ENCODE measurements at regions not wholly inside any gene's neighbourhood (a gene's known extent, or its start where the extent isn't known, plus 50 kb on each side); places are given as distances from the start of the nearest gene placed in this dataset.

DNA sequence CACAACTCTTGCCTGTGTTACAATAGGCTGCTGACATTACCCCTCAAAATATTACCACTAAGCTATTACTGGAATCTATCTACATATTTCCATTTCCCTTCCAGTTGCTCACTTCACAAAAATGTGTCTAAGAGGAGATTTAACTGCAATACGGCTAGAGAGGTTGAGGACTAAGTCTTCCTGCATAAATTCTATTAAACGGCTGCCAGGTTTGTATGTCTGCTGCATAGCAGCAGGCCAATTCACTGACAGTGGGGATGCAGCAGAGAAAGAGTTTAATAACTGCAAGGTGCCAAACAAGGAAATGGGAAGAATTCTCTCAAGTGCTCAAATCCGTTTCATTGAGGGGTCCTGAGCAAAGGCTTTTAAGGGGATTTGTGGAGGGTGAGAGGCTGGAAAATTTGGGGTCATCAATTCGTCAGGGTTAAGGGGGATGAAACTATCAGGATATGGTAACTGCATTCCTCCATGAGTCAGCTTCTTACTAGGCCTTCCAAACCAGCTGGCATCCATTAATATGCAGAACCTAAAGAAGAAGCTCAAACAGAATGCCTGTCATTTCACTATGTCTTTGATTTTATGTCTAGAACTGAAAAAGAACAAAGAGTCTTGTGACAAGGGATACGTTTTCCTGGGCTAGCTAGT is 675.6 kb downstream of the TBL1XR1 start:
- H3K4me3 ChIP-seq, result no peak overlapping the region
- no peaks in the 10 kb centered on the region for H3K27me3 ChIP-seq
- no peak overlapping the region for H3K27ac ChIP-seq
- WGBS, 4 donors, result 67 to 72% (median 69%) methylated on average over 5 of the region's 5 CpGs
- intact Hi-C loops (cut with DNase I), result no loop called here
- no peak for DNase-seq
- no peak for TF ChIP-seq POLR2A (IDR thresholded peaks at IDR 0.05)
- H3K36me3 ChIP-seq (replicated peaks in 1 of 2), result no peaks in the 10 kb centered on the region
- H3K9me3 ChIP-seq (replicated peaks in 1 of 3), result no peaks in the 10 kb centered on the region
- H3K4me1 ChIP-seq (replicated peaks in 1 of 2), result no peaks in the 10 kb centered on the region

DNA sequence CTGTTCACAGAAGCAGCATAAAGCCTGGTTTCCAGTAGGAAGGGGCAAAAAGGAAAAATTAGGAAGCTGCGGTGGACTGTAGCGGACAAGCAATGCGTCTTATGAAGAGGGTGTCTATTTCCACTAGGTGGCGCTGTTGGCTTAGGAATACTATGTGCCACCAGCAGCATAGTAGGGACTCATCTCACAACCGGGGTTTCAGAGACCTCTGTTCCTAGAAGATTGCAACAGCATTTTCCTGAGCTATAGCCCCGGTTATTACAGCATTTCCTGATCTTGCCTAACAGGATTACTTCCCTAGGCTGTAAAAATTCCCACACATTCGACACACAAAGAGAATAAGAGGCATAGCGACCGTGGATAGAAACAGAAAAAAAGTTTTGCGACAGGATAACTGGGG is 683.0 kb downstream of the TBL1XR1 start:
- H3K36me3 ChIP-seq (replicated peaks in 1 of 2), result no peaks in the 10 kb centered on the region
- no peak overlapping the region for H3K4me3 ChIP-seq
- H3K27ac ChIP-seq, result no peak overlapping the region
- WGBS, 4 donors, result 61 to 67% (median 64%) methylated on average over 10 of the region's 10 CpGs
- intact Hi-C loops (cut with DNase I), result no loop called here
- no peaks in the 10 kb centered on the region for H3K4me1 ChIP-seq (replicated peaks in 1 of 2)
- H3K27me3 ChIP-seq, result no peaks in the 10 kb centered on the region
- TF ChIP-seq POLR2A (IDR thresholded peaks at IDR 0.05), result no peak
- TF ChIP-seq, protein P1, sequence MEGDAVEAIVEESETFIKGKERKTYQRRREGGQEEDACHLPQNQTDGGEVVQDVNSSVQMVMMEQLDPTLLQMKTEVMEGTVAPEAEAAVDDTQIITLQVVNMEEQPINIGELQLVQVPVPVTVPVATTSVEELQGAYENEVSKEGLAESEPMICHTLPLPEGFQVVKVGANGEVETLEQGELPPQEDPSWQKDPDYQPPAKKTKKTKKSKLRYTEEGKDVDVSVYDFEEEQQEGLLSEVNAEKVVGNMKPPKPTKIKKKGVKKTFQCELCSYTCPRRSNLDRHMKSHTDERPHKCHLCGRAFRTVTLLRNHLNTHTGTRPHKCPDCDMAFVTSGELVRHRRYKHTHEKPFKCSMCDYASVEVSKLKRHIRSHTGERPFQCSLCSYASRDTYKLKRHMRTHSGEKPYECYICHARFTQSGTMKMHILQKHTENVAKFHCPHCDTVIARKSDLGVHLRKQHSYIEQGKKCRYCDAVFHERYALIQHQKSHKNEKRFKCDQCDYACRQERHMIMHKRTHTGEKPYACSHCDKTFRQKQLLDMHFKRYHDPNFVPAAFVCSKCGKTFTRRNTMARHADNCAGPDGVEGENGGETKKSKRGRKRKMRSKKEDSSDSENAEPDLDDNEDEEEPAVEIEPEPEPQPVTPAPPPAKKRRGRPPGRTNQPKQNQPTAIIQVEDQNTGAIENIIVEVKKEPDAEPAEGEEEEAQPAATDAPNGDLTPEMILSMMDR (IDR thresholded peaks at IDR 0.05), result peak; percentile 38 to 48 (median 42)
- H3K9me3 ChIP-seq (replicated peaks in 1 of 3), result peaks cover 0 to 28% (median 0%) of the 10 kb centered on the region in 3 donors
- DNase-seq, result peak in 2 of 7 donors; percentile 3 to 31

DNA sequence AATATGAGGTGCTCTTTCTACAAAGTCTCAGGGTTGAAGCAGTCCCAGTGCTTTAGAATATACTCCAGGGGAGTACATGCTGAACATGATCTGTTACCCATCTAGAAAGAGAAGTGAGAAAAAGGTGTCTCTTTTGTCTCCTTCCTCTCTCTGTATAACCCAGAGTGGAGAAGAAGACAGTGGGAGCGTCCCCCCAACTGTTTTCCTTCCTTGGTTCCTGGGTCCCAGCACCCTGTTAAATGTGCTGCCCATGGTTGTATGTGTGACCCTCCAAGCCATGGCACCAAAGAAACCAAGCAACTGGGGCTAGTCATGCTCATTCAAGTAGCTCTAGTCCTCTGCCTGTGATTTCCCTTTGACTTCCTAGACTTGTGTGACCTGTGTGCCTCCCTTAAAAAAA is 683.7 kb downstream of the TBL1XR1 start:
- 88 to 100% (median 92%) methylated on average over 1 of the region's 1 CpG for WGBS, 4 donors
- intact Hi-C loops (cut with DNase I), result no loop called here
- Histone ChIP-seq H3K4me1 (replicated peaks in 1 of 2) (no peaks in the 10 kb centered on the region), H3K4me3 (no peak overlapping the region), H3K27ac (no peak overlapping the region), H3K27me3 (no peaks in the 10 kb centered on the region), H3K9me3 (replicated peaks in 1 of 3) (peaks cover 0 to 28% (median 0%) of the 10 kb centered on the region in 3 donors), H3K36me3 (replicated peaks in 1 of 2) (no peaks in the 10 kb centered on the region)
- no peak for DNase-seq
- TF ChIP-seq POLR2A (IDR thresholded peaks at IDR 0.05), result no peak
- TF ChIP-seq, protein P1 (IDR thresholded peaks at IDR 0.05), result no peak

DNA sequence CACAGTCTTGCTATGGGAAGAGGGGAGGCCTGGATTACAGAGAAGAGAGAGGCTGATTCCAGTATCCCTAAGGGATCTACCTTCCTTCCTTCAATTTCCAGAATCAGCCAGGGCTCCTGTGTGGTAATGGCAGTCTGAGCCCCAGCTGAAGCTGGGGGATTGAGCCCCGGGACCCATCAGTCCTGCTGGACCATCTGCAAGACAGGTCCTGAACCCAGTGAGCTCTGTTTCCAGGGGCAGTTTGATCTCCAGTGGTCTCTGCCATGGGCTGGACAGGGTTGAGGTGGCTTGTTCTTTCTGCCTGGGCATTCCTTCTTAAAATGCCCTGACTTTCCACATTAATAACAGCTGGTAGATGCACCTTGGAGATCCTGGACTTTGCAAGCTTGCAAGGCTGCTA is 685.2 kb downstream of the TBL1XR1 start:
- Histone ChIP-seq H3K4me3 (no peak overlapping the region), H3K4me1 (replicated peaks in 1 of 2) (no peaks in the 10 kb centered on the region), H3K36me3 (replicated peaks in 1 of 2) (no peaks in the 10 kb centered on the region), H3K27me3 (no peaks in the 10 kb centered on the region), H3K27ac (no peak overlapping the region), H3K9me3 (replicated peaks in 1 of 3) (peaks cover 0 to 28% (median 0%) of the 10 kb centered on the region in 3 donors)
- no peak for DNase-seq
- intact Hi-C loops (cut with DNase I), result no loop called here
- WGBS, 4 donors, result 86 to 97% (median 96%) methylated on average over 1 of the region's 1 CpG; no CpG with 5 or more reads in 1 of the 4 donors
- TF ChIP-seq, protein P1 (IDR thresholded peaks at IDR 0.05), result no peak
- TF ChIP-seq POLR2A (IDR thresholded peaks at IDR 0.05), result no peak

DNA sequence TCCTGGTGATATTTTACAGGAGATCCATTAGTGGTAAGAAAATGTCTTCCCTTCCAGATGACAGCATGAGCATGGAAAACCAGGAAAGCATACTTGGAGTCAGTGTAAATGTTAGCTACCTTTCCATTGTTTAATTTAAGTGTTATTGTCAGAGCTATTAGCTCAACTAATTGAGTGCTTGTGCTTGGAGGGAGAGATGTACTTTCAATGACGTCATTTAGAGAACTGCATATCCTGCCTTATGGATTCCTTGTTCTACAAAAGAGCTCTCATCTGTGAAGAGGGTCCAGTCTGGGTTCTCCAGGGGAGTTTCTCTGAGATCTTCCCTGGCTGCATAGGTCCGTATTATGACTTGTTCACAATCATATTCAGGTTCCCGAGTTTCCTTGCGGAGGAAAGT is 687.2 kb downstream of the TBL1XR1 start:
- 87 to 94% (median 91%) methylated on average over 4 of the region's 4 CpGs for WGBS, 4 donors
- DNase-seq, result no peak
- no peaks in the 10 kb centered on the region for H3K4me1 ChIP-seq (replicated peaks in 1 of 2)
- no peak for TF ChIP-seq POLR2A (IDR thresholded peaks at IDR 0.05)
- TF ChIP-seq, protein P1 (IDR thresholded peaks at IDR 0.05), result no peak
- peaks cover 0 to 25% (median 0%) of the 10 kb centered on the region in 3 donors for H3K9me3 ChIP-seq (replicated peaks in 1 of 3)
- H3K27me3 ChIP-seq, result no peaks in the 10 kb centered on the region
- no peak overlapping the region for H3K4me3 ChIP-seq
- intact Hi-C loops (cut with DNase I), result no loop called here
- H3K36me3 ChIP-seq (replicated peaks in 1 of 2), result no peaks in the 10 kb centered on the region
- no peak overlapping the region for H3K27ac ChIP-seq
